ENCODE measurements at regions not wholly inside any gene's neighbourhood (a gene's known extent, or its start where the extent isn't known, plus 50 kb on each side); places are given as distances from the start of the nearest gene placed in this dataset.

DNA sequence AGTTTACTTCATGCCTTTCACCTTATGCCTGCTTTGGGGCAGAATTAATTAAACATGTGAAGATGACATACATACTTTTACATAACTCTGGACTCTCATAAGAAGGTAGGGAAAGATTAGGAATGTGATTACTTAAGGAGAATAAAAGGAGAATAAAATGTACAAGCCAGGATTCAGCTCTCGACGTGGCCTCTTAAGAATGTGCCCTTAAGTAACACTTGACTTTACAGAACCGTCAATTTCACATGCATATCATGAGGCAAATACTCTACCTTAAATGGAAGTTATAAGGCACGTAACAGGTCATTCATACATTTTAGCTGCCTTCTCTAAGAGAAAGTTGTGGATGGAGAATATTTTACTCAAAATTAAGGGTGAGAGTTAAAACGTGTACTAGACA lies 263.7 kb upstream of the LMCD1 start:
- TF ChIP-seq, protein P1, sequence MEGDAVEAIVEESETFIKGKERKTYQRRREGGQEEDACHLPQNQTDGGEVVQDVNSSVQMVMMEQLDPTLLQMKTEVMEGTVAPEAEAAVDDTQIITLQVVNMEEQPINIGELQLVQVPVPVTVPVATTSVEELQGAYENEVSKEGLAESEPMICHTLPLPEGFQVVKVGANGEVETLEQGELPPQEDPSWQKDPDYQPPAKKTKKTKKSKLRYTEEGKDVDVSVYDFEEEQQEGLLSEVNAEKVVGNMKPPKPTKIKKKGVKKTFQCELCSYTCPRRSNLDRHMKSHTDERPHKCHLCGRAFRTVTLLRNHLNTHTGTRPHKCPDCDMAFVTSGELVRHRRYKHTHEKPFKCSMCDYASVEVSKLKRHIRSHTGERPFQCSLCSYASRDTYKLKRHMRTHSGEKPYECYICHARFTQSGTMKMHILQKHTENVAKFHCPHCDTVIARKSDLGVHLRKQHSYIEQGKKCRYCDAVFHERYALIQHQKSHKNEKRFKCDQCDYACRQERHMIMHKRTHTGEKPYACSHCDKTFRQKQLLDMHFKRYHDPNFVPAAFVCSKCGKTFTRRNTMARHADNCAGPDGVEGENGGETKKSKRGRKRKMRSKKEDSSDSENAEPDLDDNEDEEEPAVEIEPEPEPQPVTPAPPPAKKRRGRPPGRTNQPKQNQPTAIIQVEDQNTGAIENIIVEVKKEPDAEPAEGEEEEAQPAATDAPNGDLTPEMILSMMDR (IDR thresholded peaks at IDR 0.05; ENCODE audit: low read depth, low read length), result no peak
- no peak for TF ChIP-seq POLR2A (IDR thresholded peaks at IDR 0.05; ENCODE audit: extremely low read depth, insufficient read length)

Measured in NB4 (cell line).